HuH-7.5 (cell line): ENCODE measurements at regions not wholly inside any gene's neighbourhood (a gene's known extent, or its start where the extent isn't known, plus 50 kb on each side); places are given as distances from the start of the nearest gene placed in this dataset.

ENCODE experiments used
- DNase-seq: peaks from one replicate; pipeline ENCODE4 v3.0.0; 2011; ENCODE audit warnings: low spot score

- no peak for DNase-seq
Observed at GRCh38 chr9:22288661-22289060, 158.0 kb upstream of the DMRTA1 start.

GRCh38 chr9:22307013-22307711 lies 139.5 kb upstream of the DMRTA1 start:
- no peak for DNase-seq

- DNase-seq = no peak
Observed at GRCh38 chr9:22308177-22308576, 138.4 kb upstream of the DMRTA1 start.

- DNase-seq = no peak
Observed at GRCh38 chr9:22316645-22317044, 130.0 kb upstream of the DMRTA1 start.

- no peak for DNase-seq
Observed at GRCh38 chr9:22331533-22331932, 115.1 kb upstream of the DMRTA1 start.

- DNase-seq = no peak
Observed at GRCh38 chr9:22332202-22332601, 114.4 kb upstream of the DMRTA1 start.

GRCh38 chr9:22337261-22337660 lies 109.4 kb upstream of the DMRTA1 start:
- no peak for DNase-seq

GRCh38 chr9:22342491-22343217 lies 104.0 kb upstream of the DMRTA1 start:
- peak; percentile 18 for DNase-seq

GRCh38 chr9:22343218-22343611 lies 103.4 kb upstream of the DMRTA1 start:
- DNase-seq = no peak

GRCh38 chr9:22354699-22355384 lies 91.8 kb upstream of the DMRTA1 start:
- no peak for DNase-seq

GRCh38 chr9:22356985-22357384 lies 89.6 kb upstream of the DMRTA1 start:
- no peak for DNase-seq

- DNase-seq = no peak
Observed at GRCh38 chr9:22363421-22363887, 83.2 kb upstream of the DMRTA1 start.

- no peak for DNase-seq
Observed at GRCh38 chr9:22373636-22374035, 73.0 kb upstream of the DMRTA1 start.

- no peak for DNase-seq
Observed at GRCh38 chr9:22374051-22374450, 72.6 kb upstream of the DMRTA1 start.

GRCh38 chr9:22379272-22379671 lies 67.4 kb upstream of the DMRTA1 start:
- DNase-seq = no peak

GRCh38 chr9:22381170-22381569 lies 65.5 kb upstream of the DMRTA1 start:
- DNase-seq = no peak

GRCh38 chr9:22382331-22382730 lies 64.3 kb upstream of the DMRTA1 start:
- DNase-seq = no peak

GRCh38 chr9:22383718-22384117 lies 62.9 kb upstream of the DMRTA1 start:
- no peak for DNase-seq

- DNase-seq = no peak
Observed at GRCh38 chr9:22389271-22389670, 57.4 kb upstream of the DMRTA1 start.

GRCh38 chr9:22392523-22392922 lies 54.1 kb upstream of the DMRTA1 start:
- no peak for DNase-seq

- no peak for DNase-seq
Observed at GRCh38 chr9:22395687-22396141, 50.9 kb upstream of the DMRTA1 start.
